ENCODE measurements at regions not wholly inside any gene's neighbourhood (a gene's known extent, or its start where the extent isn't known, plus 50 kb on each side); places are given as distances from the start of the nearest gene placed in this dataset.

DNA sequence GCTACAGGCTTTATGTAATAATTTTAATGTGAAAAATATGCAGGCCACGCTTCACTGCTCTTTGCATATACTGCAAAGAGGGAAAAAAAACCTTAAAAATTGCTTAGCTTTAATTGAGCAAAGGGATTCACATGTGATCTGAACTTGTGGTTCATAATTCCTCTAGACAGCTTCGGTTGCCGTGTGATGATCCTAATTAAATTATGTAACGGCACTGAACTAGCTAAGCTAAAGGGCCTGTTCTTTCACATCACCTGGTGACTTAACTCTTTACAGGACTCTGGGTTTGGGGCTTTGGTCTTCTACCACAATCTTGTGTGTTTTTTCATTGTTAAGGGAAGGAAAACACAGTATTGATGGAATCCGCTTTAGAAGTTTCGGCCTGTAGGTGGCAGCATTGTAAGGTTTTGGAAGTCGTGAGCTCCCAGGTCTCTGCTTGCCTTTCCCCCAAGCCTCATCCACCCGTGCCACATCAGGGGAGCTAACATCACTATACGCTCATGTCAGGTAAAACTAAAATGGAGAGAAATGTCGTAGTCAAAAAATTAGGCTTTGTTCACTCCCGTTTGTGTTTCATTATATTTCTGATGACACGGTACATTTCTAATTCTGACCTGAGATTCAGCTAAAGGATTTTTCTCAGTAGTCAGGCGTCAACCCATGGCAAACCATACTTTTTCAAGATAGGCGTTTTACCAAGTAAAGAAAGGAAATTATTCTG is 205.6 kb upstream of the DPH6 start:
- TF ChIP-seq POLR2AphosphoS5 (IDR thresholded peaks at IDR 0.05; ENCODE audit: low read depth, low read length) (no peak), TAF1 (IDR thresholded peaks at IDR 0.05; ENCODE audit: borderline replicate concordance, low read depth, low read length) (no peak), POLR2A (IDR thresholded peaks at IDR 0.05; ENCODE audit: low read depth, low read length) (no peak)
